ENCODE measurements at regions not wholly inside any gene's neighbourhood (a gene's known extent, or its start where the extent isn't known, plus 50 kb on each side); places are given as distances from the start of the nearest gene placed in this dataset.

DNA sequence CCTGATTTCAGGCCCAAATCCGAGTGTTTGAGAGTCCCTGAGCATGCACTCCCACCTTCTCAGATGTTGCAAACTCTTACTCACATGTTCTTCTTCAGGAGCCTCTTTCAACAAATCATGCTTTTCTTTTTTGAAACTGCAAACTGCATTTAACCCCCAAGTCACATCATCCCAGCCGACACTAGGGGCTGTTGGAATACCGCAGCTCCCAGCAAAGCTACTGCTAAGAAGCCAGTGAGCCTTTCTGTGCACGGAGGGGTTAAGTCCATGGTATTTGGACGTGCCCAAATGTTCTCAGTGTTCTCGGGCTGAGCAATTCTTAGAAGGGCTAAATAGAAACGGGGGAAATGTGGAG is 282.9 kb downstream of the NFIB start:
- TF ChIP-seq POLR2A (IDR thresholded peaks at IDR 0.05) (no peak), CTCF (IDR thresholded peaks at IDR 0.05) (no peak)

All from uterus (tissue), 2 donors.